Loucy (cell line): ENCODE measurements at regions not wholly inside any gene's neighbourhood (a gene's known extent, or its start where the extent isn't known, plus 50 kb on each side); places are given as distances from the start of the nearest gene placed in this dataset.

Experiments used
- H2AFZ ChIP-seq: fragments of 200-600 bp; sonication (generic); 2 replicates; pipeline ENCODE4 v1.6.0; 2016; ENCODE audit warnings: antibody characterized with exemption, mild to moderate bottlenecking, low read length, moderate library complexity
- H3F3A ChIP-seq: fragments of 200-600 bp; 2 replicates; pipeline ENCODE4 v1.6.0; 2016; ENCODE audit warnings: antibody characterized with exemption, low read depth, mild to moderate bottlenecking
- H3K27me3 ChIP-seq: fragments of 200-600 bp; sonication (generic); 2 replicates; pipeline ENCODE4 v1.6.1; 2014; ENCODE audit warnings: low read length, mild to moderate bottlenecking; ENCODE audit not compliant: insufficient read depth, poor library complexity, severe bottlenecking
- H3K36me3 ChIP-seq: fragments of 200-600 bp; sonication (generic); 2 replicates; pipeline ENCODE4 v1.6.1; 2016; ENCODE audit warnings: low read length; ENCODE audit not compliant: insufficient read depth
- H3K4me1 ChIP-seq: fragments of 200-600 bp; sonication (generic); 2 replicates; pipeline ENCODE4 v1.5.1; 2014; ENCODE audit warnings: low read length, mild to moderate bottlenecking; ENCODE audit not compliant: insufficient read depth, poor library complexity, severe bottlenecking
- H3K4me2 ChIP-seq: fragments of 200-600 bp; sonication (generic); 2 replicates; pipeline ENCODE4 v1.6.0; 2014; ENCODE audit warnings: antibody characterized with exemption, low read length, low read depth, mild to moderate bottlenecking; ENCODE audit not compliant: poor library complexity, severe bottlenecking
- H3K4me3 ChIP-seq: fragments of 200-600 bp; sonication (generic); 2 replicates; pipeline ENCODE4 v1.5.1; 2014; ENCODE audit warnings: low read length, mild to moderate bottlenecking, mixed read lengths; ENCODE audit not compliant: poor library complexity, severe bottlenecking
- H3K79me2 ChIP-seq: fragments of 200-600 bp; sonication (generic); 2 replicates; pipeline ENCODE4 v1.6.1; 2014; ENCODE audit warnings: low read length; ENCODE audit not compliant: insufficient read depth
- H3K9ac ChIP-seq: fragments of 200-600 bp; sonication (generic); 2 replicates; pipeline ENCODE4 v1.6.0; 2014; ENCODE audit warnings: mild to moderate bottlenecking, low read depth, low read length, moderate library complexity; ENCODE audit not compliant: poor library complexity, severe bottlenecking
- H3K9me2 ChIP-seq: fragments of 200-600 bp; sonication (generic); replicated peaks from 2 replicates; pipeline ENCODE4 v1.6.1; 2016; ENCODE audit warnings: low read depth, low read length, mixed read lengths
- H3K9me3 ChIP-seq: fragments of 200-600 bp; sonication (generic); 2 replicates; pipeline ENCODE4 v1.6.1; 2014; ENCODE audit warnings: mild to moderate bottlenecking, antibody characterized with exemption, low read length, low read depth; ENCODE audit not compliant: insufficient read depth
- H4K20me1 ChIP-seq: fragments of 200-600 bp; sonication (generic); 2 replicates; pipeline ENCODE4 v1.6.0; 2014; ENCODE audit warnings: antibody characterized with exemption, low read length, mild to moderate bottlenecking; ENCODE audit not compliant: insufficient read depth, poor library complexity, severe bottlenecking
- CTCF ChIP-seq: fragments of 200-600 bp; sonication (generic); conservative IDR thresholded peaks from 2 replicates; pipeline ENCODE4 v1.5.1; 2014; ENCODE audit warnings: mild to moderate bottlenecking, antibody characterized with exemption, low read length
- EZH2phosphoT487 ChIP-seq: fragments of 200-600 bp; IDR thresholded peaks from 2 replicates; pipeline ENCODE4 v1.6.1; 2018; ENCODE audit warnings: antibody characterized with exemption, mild to moderate bottlenecking, moderate library complexity, borderline replicate concordance

DNA sequence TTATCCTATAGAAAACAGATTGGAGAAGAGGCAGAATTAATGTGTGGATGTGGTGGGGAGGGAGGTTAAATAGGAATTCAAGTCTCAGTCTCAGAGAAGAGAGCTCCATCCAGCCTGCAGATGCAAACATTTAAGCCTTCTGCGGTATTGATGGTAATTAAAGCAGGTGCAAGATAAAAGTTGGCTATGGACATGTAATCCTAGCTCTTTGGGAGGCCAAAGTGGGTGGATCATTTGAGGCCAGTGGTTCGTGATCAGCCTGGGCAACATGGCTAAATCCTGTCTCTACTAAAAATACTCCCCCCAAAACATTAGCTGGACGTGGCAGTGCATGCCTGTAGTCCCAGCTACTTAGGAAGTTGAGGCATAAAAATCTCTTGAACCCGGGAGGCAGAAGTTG, 332.7 kb downstream of the PABPC4L start:
- H3K4me3 ChIP-seq = no peak overlapping the region
- no peaks in the 10 kb centered on the region for H3K79me2 ChIP-seq
- TF ChIP-seq CTCF (no peak), EZH2phosphoT487 (no peak)
- H4K20me1 ChIP-seq = no peaks in the 10 kb centered on the region
- H3K4me1 ChIP-seq = no peaks in the 10 kb centered on the region
- H3K4me2 ChIP-seq = no peak overlapping the region
- no peaks in the 10 kb centered on the region for H3K36me3 ChIP-seq
- H3K9me2 ChIP-seq = no peaks in the 10 kb centered on the region
- no peaks in the 10 kb centered on the region for H3K27me3 ChIP-seq
- no peak overlapping the region for H2AFZ ChIP-seq
- H3K9ac ChIP-seq = no peak overlapping the region
- H3K9me3 ChIP-seq = no peaks in the 10 kb centered on the region
- no peaks in the 10 kb centered on the region for H3F3A ChIP-seq

DNA sequence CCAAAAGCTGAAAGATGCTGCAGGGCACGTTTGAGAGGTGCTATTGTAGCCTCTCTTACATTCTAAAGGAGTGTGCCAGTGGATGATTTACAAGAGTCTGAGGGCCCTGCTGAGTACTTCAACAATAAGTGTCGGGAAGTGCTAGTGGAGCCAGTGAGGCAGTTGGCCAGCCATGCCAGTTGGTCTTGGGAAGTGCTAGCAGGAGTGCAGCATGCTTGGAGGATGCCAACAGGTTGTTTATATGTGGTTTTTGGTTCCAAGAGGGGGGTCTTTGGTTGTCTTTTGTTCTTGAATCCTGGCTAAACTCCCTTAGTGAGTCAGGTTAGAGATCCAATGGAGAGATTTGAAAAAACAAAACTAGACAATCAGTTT, 335.3 kb downstream of the PABPC4L start:
- no peak overlapping the region for H3K9ac ChIP-seq
- H3K27me3 ChIP-seq = no peaks in the 10 kb centered on the region
- H2AFZ ChIP-seq = no peak overlapping the region
- no peak overlapping the region for H3K4me3 ChIP-seq
- H3K9me2 ChIP-seq = no peaks in the 10 kb centered on the region
- TF ChIP-seq EZH2phosphoT487 (no peak), CTCF (no peak)
- H3K79me2 ChIP-seq = no peaks in the 10 kb centered on the region
- no peaks in the 10 kb centered on the region for H3F3A ChIP-seq
- no peaks in the 10 kb centered on the region for H3K36me3 ChIP-seq
- no peaks in the 10 kb centered on the region for H3K4me1 ChIP-seq
- H3K4me2 ChIP-seq = no peak overlapping the region
- no peaks in the 10 kb centered on the region for H3K9me3 ChIP-seq
- H4K20me1 ChIP-seq = no peaks in the 10 kb centered on the region

- Histone ChIP-seq H3K9ac (no peak overlapping the region), H3K9me2 (no peaks in the 10 kb centered on the region), H4K20me1 (no peaks in the 10 kb centered on the region), H2AFZ (no peak overlapping the region), H3K4me1 (no peaks in the 10 kb centered on the region), H3K79me2 (no peaks in the 10 kb centered on the region), H3K4me3 (no peak overlapping the region), H3K27me3 (no peaks in the 10 kb centered on the region), H3K36me3 (no peaks in the 10 kb centered on the region), H3K4me2 (no peak overlapping the region), H3K9me3 (no peaks in the 10 kb centered on the region), H3F3A (no peaks in the 10 kb centered on the region)
- TF ChIP-seq EZH2phosphoT487 (no peak), CTCF (no peak)
Measured at GRCh38 chr4:133865612-133866327, 335.8 kb downstream of the PABPC4L start.
